Fibroblast of peridontal ligament (primary cell): ENCODE measurements at regions not wholly inside any gene's neighbourhood (a gene's known extent, or its start where the extent isn't known, plus 50 kb on each side); places are given as distances from the start of the nearest gene placed in this dataset.
"Not testable (repeated sequence)": the region's sequence is repeated elsewhere in the genome, so short reads cannot be mapped to it uniquely, and the experiment has no call there.

Experiments used
- DNase-seq: peaks from one replicate; pipeline ENCODE4 v3.0.0-alpha.2; 2010; ENCODE audit errors: extremely low read depth

- DNase-seq, result no peak
Measured at GRCh38 chr1:241447031-241447644, 72.4 kb downstream of the FH start.

- DNase-seq, result no peak
Measured at GRCh38 chr1:241444836-241445235, 74.7 kb downstream of the FH start.

- no peak for DNase-seq
Measured at GRCh38 chr1:241443561-241443960, 76.0 kb downstream of the FH start.

- no peak for DNase-seq
Measured at GRCh38 chr1:241442686-241443085, 76.9 kb downstream of the FH start.

GRCh38 chr1:241440904-241441303 lies 78.7 kb downstream of the FH start:
- no peak for DNase-seq

GRCh38 chr1:241438686-241439085 lies 80.9 kb downstream of the FH start:
- DNase-seq, result not testable (repeated sequence)

GRCh38 chr1:241432241-241432640 lies 75.2 kb upstream of the RGS7 start:
- DNase-seq, result no peak

GRCh38 chr1:241425091-241425490 lies 68.1 kb upstream of the RGS7 start:
- not testable (repeated sequence) for DNase-seq

- DNase-seq, result no peak
Measured at GRCh38 chr1:241424480-241424971, 67.5 kb upstream of the RGS7 start.

- DNase-seq, result peak; percentile 81
Measured at GRCh38 chr1:241423541-241424479, 66.8 kb upstream of the RGS7 start.

- DNase-seq, result no peak
Measured at GRCh38 chr1:241422470-241422869, 65.5 kb upstream of the RGS7 start.

GRCh38 chr1:241419986-241420385 lies 63.0 kb upstream of the RGS7 start:
- DNase-seq, result no peak

- DNase-seq, result no peak
Measured at GRCh38 chr1:241417258-241417657, 60.3 kb upstream of the RGS7 start.

- no peak for DNase-seq
Measured at GRCh38 chr1:241413974-241414373, 57.0 kb upstream of the RGS7 start.

GRCh38 chr1:241413386-241413785 lies 56.4 kb upstream of the RGS7 start:
- DNase-seq, result peak; percentile 94

- DNase-seq, result no peak
Measured at GRCh38 chr1:241412646-241413045, 55.6 kb upstream of the RGS7 start.

GRCh38 chr1:241411776-241412338 lies 54.9 kb upstream of the RGS7 start:
- peak; percentile 62 for DNase-seq

GRCh38 chr1:241411056-241411775 lies 54.2 kb upstream of the RGS7 start:
- peak; percentile 88 for DNase-seq

GRCh38 chr1:241408170-241408569 lies 51.2 kb upstream of the RGS7 start:
- DNase-seq, result peak; percentile 46
